HepG2 (cell line): ENCODE measurements at regions not wholly inside any gene's neighbourhood (a gene's known extent, or its start where the extent isn't known, plus 50 kb on each side); places are given as distances from the start of the nearest gene placed in this dataset.

Source experiments
- ELF4 ChIP-seq: sonication (generic); formaldehyde crosslinking; IDR thresholded peaks from 2 replicates; pipeline ENCODE4 v1.5.0; 2020; ENCODE audit warnings: missing genetic modification reagents, mild to moderate bottlenecking, moderate library complexity, borderline replicate concordance
- KLF12 ChIP-seq: sonication (generic); formaldehyde crosslinking; IDR thresholded peaks from 2 replicates; pipeline ENCODE4 v1.4.0; 2020; ENCODE audit warnings: missing genetic modification reagents, borderline replicate concordance
- RBAK ChIP-seq: sonication (generic); formaldehyde crosslinking; IDR thresholded peaks from 2 replicates; pipeline ENCODE4 v1.5.1; 2020; ENCODE audit warnings: mild to moderate bottlenecking, missing genetic modification reagents
- SNAPC5 ChIP-seq: sonication (generic); formaldehyde crosslinking; IDR thresholded peaks from 2 replicates; pipeline ENCODE4 v1.8.1; 2023; ENCODE audit warnings: mild to moderate bottlenecking, missing genetic modification reagents, borderline replicate concordance
- TAF1 ChIP-seq: sonication (generic); formaldehyde crosslinking; IDR thresholded peaks from 2 replicates; pipeline ENCODE4 v1.4.0; 2020; ENCODE audit warnings: missing genetic modification reagents
- TOPORS ChIP-seq: sonication (generic); formaldehyde crosslinking; IDR thresholded peaks from 2 replicates; pipeline ENCODE4 v1.8.0; 2023; ENCODE audit warnings: mild to moderate bottlenecking, missing genetic modification reagents
- ZBTB37 ChIP-seq: sonication (generic); formaldehyde crosslinking; IDR thresholded peaks from 2 replicates; pipeline ENCODE4 v1.4.0; 2020; ENCODE audit warnings: mild to moderate bottlenecking, missing genetic modification reagents
- ZNF207 ChIP-seq: fragments of 450-650 bp; IDR thresholded peaks from 2 replicates; pipeline ENCODE4 v1.6.1; 2016; ENCODE audit warnings: antibody characterized with exemption, borderline replicate concordance
- ZNF513 ChIP-seq: sonication (generic); formaldehyde crosslinking; conservative IDR thresholded peaks from 2 replicates; pipeline ENCODE4 v1.5.0; 2020; ENCODE audit warnings: missing genetic modification reagents
- ZSCAN25 ChIP-seq: sonication (generic); formaldehyde crosslinking; IDR thresholded peaks from 2 replicates; pipeline ENCODE4 v1.8.0; 2022; ENCODE audit warnings: mild to moderate bottlenecking, missing genetic modification reagents
- TF ChIP-seq, protein P1 (sequence below): sonication (generic); formaldehyde crosslinking; IDR thresholded peaks from 2 replicates; pipeline ENCODE4 v1.8.1; 2023; ENCODE audit warnings: missing genetic modification reagents, mild to moderate bottlenecking, borderline replicate concordance
- TF ChIP-seq, protein P2 (sequence below): sonication (generic); formaldehyde crosslinking; IDR thresholded peaks from 2 replicates; pipeline ENCODE4 v1.5.0; 2020; ENCODE audit warnings: missing genetic modification reagents

- TF ChIP-seq, protein P1, sequence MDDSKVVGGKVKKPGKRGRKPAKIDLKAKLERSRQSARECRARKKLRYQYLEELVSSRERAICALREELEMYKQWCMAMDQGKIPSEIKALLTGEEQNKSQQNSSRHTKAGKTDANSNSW: no peak
- TF ChIP-seq ZNF513 (no peak), TAF1 (CRISPR knock-in tag) (no peak), TOPORS (CRISPR knock-in tag) (no peak), RBAK (CRISPR knock-in tag) (no peak), SNAPC5 (no peak), ELF4 (no peak), KLF12 (CRISPR knock-in tag) (no peak), ZBTB37 (CRISPR knock-in tag) (no peak), ZSCAN25 (CRISPR knock-in tag) (no peak), ZNF207 (no peak)
- TF ChIP-seq, protein P2, sequence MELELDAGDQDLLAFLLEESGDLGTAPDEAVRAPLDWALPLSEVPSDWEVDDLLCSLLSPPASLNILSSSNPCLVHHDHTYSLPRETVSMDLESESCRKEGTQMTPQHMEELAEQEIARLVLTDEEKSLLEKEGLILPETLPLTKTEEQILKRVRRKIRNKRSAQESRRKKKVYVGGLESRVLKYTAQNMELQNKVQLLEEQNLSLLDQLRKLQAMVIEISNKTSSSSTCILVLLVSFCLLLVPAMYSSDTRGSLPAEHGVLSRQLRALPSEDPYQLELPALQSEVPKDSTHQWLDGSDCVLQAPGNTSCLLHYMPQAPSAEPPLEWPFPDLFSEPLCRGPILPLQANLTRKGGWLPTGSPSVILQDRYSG (CRISPR knock-in tag): no peak
These were observed 198.2 kb upstream of the SOX1 start (continued) for GRCh38 chr13:111868716-111869115.
